ENCODE measurements at regions not wholly inside any gene's neighbourhood (a gene's known extent, or its start where the extent isn't known, plus 50 kb on each side); places are given as distances from the start of the nearest gene placed in this dataset.

GRCh38 chr2:154591294-154591820 is 107.1 kb upstream of the KCNJ3 start:
- no peak for DNase-seq (ENCODE audit: low read depth, low spot score)
- H3K4me1 Mint-ChIP-seq = no peaks in the 10 kb centered on the region
- no peaks in the 10 kb centered on the region for H3K27me3 Mint-ChIP-seq (ENCODE audit: low read depth)
- no peaks in the 10 kb centered on the region for H3K36me3 Mint-ChIP-seq (ENCODE audit: low read depth)
- TF ChIP-seq, protein P1, sequence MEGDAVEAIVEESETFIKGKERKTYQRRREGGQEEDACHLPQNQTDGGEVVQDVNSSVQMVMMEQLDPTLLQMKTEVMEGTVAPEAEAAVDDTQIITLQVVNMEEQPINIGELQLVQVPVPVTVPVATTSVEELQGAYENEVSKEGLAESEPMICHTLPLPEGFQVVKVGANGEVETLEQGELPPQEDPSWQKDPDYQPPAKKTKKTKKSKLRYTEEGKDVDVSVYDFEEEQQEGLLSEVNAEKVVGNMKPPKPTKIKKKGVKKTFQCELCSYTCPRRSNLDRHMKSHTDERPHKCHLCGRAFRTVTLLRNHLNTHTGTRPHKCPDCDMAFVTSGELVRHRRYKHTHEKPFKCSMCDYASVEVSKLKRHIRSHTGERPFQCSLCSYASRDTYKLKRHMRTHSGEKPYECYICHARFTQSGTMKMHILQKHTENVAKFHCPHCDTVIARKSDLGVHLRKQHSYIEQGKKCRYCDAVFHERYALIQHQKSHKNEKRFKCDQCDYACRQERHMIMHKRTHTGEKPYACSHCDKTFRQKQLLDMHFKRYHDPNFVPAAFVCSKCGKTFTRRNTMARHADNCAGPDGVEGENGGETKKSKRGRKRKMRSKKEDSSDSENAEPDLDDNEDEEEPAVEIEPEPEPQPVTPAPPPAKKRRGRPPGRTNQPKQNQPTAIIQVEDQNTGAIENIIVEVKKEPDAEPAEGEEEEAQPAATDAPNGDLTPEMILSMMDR (conservative IDR thresholded peaks at IDR 0.05) = no peak
- H3K9me3 Mint-ChIP-seq = no peaks in the 10 kb centered on the region
- no peak overlapping the region for H3K27ac Mint-ChIP-seq (ENCODE audit: unreplicated experiment)
- no peak overlapping the region for H3K4me3 Mint-ChIP-seq

DNA sequence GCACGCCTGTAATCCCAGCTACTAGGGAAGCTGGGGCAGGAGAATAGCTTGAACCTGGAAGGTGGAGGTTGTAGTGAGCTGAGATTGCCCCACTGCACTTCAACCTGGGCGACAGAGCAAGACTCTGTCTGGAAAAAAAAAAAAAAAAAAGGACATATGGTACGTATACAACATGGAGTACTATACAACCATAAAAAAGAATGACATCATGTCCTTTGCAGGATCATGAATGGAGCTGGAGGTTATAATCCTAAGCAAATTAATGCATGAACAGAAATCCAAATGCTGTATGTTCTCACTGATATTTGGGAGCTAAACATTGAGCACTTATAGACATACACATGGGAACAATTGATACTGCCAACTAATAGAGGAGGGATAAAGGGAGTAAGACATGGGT is 99.3 kb upstream of the KCNJ3 start:
- Mint-ChIP-seq H3K4me1 (no peaks in the 10 kb centered on the region), H3K27me3 (ENCODE audit: low read depth) (no peaks in the 10 kb centered on the region), H3K4me3 (no peak overlapping the region), H3K9me3 (peaks cover 2% of the 10 kb centered on the region), H3K27ac (ENCODE audit: unreplicated experiment) (no peak overlapping the region), H3K36me3 (ENCODE audit: low read depth) (no peaks in the 10 kb centered on the region)
- DNase-seq (ENCODE audit: low read depth, low spot score) = no peak
- TF ChIP-seq, protein P1 (conservative IDR thresholded peaks at IDR 0.05) = no peak

- H3K27me3 Mint-ChIP-seq (ENCODE audit: low read depth) = no peaks in the 10 kb centered on the region
- DNase-seq (ENCODE audit: low read depth, low spot score) = no peak
- H3K4me1 Mint-ChIP-seq = no peaks in the 10 kb centered on the region
- TF ChIP-seq, protein P1 (conservative IDR thresholded peaks at IDR 0.05) = no peak
- peaks cover 2% of the 10 kb centered on the region for H3K9me3 Mint-ChIP-seq
- H3K27ac Mint-ChIP-seq (ENCODE audit: unreplicated experiment) = no peak overlapping the region
- H3K36me3 Mint-ChIP-seq (ENCODE audit: low read depth) = no peaks in the 10 kb centered on the region
- no peak overlapping the region for H3K4me3 Mint-ChIP-seq
Observed at GRCh38 chr2:154600927-154601494, 97.5 kb upstream of the KCNJ3 start.

- Mint-ChIP-seq H3K4me3 (no peak overlapping the region), H3K4me1 (no peaks in the 10 kb centered on the region), H3K36me3 (ENCODE audit: low read depth) (no peaks in the 10 kb centered on the region), H3K9me3 (peaks cover 2% of the 10 kb centered on the region), H3K27ac (ENCODE audit: unreplicated experiment) (no peak overlapping the region), H3K27me3 (ENCODE audit: low read depth) (no peaks in the 10 kb centered on the region)
- TF ChIP-seq, protein P1 (conservative IDR thresholded peaks at IDR 0.05) = no peak
- DNase-seq (ENCODE audit: low read depth, low spot score) = no peak
Observed at GRCh38 chr2:154603682-154604081, 94.8 kb upstream of the KCNJ3 start.

DNA sequence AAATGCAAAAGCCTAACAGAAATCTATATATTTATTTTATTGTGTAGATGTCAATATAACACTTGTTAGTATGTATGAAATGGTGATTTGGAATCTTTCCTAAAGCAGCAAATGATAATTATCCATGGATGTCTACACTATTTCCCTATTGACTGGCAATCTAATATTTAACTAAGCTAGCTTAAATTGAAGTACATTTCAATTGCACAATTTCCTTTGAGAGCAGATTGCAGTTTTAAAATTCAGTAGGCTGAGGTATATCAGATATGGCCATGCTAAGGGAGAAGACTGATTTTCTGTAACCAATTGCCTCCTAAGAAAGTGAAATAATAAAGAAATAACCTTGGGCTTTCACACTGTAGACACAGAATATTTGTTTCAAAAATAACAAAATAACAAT is 90.1 kb upstream of the KCNJ3 start:
- H3K9me3 Mint-ChIP-seq = no peaks in the 10 kb centered on the region

More for the DNA sequence above, 90.1 kb upstream of the KCNJ3 start:
- DNase-seq (ENCODE audit: low read depth, low spot score) = no peak
- Mint-ChIP-seq H3K4me3 (no peak overlapping the region), H3K4me1 (no peaks in the 10 kb centered on the region), H3K36me3 (ENCODE audit: low read depth) (no peaks in the 10 kb centered on the region), H3K27me3 (ENCODE audit: low read depth) (no peaks in the 10 kb centered on the region), H3K27ac (ENCODE audit: unreplicated experiment) (no peak overlapping the region)
- TF ChIP-seq, protein P1 (conservative IDR thresholded peaks at IDR 0.05) = no peak
